T-helper 1 cell (primary cell): ENCODE measurements at regions not wholly inside any gene's neighbourhood (a gene's known extent, or its start where the extent isn't known, plus 50 kb on each side); places are given as distances from the start of the nearest gene placed in this dataset.

Experiments
- DNase-seq, 5 donors: peaks; one replicate each; pipeline ENCODE4 v3.0.0-alpha.2; 2012 to 2020

DNA sequence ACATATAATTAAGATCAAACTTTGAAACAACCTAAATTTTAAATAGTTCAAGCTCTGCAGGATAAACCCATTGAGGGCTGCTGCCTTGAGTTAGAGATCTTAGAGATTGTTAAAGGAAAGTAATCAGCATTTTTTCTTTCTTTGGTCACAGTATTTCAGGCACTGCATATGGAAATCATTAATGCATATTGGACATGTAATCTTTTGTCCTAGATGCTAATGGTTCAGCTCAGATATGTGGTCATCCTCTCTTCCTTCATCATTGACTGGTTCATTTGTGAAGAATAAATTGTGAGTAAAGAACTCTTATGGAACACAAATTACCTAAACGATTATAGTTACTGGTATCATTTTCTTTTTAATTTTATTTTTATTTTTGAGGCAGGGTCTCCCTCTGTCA lies 82.0 kb upstream of the PRLR start:
- DNase-seq: no peak

DNA sequence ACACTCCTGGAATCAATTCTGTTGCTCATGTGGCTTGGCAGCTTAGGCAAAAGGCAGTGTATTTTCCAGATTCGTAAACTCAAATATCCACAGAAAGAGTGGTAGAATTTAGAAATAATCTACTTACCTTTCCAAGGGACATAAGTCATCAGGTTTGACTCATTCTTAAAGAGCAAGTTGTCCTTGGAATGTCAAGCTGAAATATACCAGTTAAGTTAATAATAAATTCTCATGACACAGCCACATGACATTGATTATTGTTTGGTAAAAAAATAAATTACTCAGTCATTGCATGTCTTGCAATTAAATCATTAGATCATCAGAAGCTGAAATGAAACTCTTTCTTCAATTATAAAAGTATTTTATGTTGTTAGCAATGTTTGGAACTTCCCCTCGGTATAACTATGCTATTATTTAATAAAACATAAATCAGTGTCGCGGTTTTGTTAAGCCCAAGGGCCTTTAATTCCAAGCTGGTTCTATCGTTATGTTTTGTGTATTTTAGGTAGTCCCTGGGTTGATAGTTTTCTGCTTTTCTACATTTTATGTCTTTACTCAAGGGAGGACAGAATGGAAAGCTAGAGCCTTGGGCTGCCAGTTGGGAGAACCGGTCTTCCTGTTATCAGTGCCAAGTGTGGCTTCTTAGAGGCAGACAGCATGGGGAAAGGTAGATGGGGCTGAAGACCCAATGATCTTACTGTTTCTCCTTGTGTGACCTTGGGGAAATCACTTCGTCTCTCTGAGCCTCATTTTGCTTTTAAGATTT lies 79.3 kb upstream of the PRLR start:
- no peak for DNase-seq

DNA sequence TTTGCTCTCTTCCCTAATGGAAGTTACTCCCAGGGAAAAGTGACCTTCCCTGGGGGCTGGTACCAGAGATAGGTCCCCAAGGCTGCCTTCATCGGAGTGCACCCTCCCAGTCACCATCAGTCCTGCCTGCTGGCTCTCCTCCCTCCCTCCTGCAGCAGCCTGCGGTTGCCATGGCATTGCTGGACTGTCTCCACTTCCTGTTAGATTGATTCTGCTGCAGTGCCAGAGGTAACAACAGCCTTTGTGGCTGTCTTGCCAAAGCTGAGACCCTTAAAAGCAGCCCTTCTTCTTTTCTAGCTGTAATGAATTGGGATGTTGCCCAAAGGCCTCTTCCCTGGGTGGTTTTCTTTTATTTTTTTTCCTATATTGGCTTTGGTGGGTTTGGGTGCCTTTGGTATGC lies 78.1 kb upstream of the PRLR start:
- no peak for DNase-seq

DNA sequence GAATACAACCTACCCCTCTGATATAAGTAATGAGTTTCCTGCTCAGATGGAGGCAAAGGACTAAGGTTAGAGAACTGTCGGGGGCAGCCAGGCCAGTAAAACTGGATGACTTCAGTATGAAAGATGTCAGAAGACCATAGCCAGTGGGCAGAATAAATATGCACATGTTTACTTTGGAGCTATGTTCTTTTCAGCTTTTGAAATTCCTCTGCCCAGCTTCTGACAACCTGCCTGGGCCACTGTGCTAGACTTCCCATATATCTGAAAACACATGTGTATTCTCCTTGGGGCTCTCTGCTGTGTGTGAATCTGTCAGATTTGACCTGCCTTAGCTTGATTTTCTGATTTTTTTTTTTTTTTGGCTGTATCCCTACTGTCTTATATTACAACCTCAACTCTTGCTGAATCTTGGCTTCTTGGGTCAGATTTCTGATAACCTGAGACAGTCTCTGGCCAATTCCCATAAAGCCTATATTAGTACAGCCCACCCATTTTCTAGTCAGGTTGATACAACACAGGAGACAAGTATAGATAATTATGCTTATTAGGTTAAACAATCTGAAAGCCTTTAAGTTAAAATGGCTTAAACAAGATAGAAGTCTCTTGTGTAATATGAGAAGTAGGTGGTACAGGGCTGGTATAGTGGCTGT lies 76.6 kb upstream of the PRLR start:
- DNase-seq: no peak

GRCh38 chr5:35305336-35306020 lies 75.2 kb upstream of the PRLR start:
- DNase-seq: no peak

DNA sequence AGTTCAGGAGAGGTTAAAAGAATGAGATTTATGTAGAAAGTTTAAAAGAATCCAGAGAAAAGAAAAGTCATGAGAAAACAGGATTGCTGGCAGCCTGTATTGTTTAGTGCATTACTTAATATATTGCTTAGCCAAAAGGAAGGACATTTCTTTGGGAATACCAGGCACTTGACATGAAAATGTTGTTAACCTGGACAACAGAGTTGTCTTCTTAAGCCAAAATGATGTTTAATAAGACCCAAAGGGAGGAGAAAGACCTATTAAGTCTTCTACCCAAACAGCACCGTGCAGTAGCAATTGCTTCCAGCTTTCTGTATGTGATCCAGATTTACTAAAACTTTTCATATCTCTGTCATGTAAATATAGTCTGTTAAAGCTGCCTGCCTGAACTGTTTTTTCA lies 74.0 kb upstream of the PRLR start:
- no peak for DNase-seq

- DNase-seq: no peak
These were observed 72.9 kb upstream of the PRLR start for GRCh38 chr5:35303152-35303551.

DNA sequence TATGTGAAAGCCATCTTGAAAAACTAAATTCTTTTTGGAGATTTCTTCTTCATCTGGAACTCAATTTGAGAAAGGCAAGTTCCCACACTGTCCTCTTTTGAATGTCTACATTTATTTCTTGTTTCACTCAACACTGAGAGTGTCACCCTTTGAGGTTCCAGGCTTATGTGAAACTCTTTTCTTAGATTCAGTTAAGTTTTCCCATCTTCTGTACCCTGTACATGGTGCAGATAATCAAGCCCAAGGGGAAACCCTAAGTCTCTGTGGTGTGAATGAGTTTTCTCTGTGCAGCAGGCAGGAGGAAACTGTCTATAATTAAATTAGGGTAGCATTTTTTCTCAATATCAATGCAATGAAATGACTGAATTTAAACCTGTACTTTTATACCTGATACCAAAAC lies 72.3 kb upstream of the PRLR start:
- no peak for DNase-seq

- no peak for DNase-seq
These were observed 67.5 kb upstream of the PRLR start for GRCh38 chr5:35297755-35298154.

DNA sequence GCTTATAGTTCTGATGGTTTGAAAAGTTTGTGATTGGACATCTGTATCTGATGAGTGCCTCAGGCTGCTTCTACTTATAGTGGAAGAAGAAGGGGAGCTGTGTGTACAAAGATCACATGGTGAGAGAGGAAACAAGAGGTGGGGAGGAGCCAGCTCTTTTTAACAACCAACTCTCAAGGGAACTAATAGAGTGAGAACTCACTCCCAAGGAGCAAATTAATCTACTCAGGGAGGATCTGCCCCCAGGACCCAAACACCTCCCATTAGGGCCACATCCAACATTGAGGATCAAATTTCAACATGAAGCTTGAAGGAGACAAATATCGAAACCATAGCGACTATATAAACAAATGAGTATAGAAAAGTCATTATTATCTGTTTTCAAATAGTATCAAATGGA lies 64.7 kb upstream of the PRLR start:
- no peak for DNase-seq

DNA sequence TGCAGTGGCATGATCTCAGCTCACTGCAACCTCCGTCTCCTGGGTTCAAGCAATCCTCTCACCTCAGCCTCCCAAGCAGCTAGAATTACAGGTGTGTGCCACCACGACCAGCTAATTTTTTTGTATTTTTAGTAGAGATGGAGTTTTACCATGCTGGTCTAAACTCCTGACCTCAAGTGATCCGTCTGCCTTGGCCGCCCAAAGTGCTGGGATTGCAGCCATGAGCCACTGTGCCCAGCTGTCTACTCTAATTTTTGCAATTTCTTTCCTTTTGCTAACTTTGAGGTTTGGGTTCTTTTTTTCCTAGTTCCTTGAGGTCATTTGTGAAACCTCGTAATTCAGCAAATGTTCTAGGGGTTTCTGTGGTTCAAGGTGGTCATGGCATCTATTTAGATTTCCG lies 63.7 kb upstream of the PRLR start:
- DNase-seq: no peak

DNA sequence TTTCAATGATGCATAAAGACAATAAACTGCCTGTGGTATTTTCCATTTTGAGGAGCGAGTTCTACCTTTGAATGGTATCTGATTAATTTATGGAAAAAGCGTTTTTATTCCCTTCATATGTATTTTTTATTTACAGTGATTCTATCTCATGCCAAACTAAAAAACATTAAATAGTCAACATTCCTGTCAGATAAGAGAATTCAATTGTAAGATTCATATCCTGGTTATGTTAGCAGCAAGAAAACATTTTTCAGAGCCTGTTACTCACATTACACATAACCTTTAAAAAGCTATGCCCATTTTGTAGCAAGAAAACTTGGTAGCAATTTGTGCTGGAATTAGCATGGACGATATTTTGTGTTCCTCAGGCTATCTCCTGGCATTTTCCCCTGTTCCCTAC lies 55.1 kb upstream of the PRLR start:
- no peak for DNase-seq

GRCh38 chr5:35285011-35285410 lies 54.7 kb upstream of the PRLR start:
- DNase-seq: no peak

- DNase-seq: no peak
These were observed 54.1 kb upstream of the PRLR start for GRCh38 chr5:35284364-35284763.

GRCh38 chr5:35282810-35283209 lies 52.5 kb upstream of the PRLR start:
- no peak for DNase-seq

DNA sequence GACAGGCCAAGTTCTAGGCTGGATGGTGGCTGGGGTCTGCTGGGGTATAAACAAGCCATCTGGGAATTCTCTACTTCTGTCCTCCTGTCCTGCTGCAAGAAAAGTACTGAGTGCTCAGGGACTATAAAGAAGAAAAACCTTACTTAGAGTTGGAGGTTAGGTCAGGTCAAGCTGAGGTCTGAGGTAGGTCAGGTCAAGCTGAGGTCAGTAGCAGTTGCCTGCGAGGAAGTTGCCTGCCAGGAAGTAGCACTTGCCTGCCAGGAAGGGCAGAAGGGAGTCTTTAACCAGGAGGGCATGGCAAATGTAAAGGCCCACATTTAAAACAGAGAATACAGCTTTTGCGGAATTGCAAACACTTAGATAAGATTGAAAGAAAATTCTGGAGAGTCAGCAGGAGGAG lies 51.3 kb upstream of the PRLR start:
- DNase-seq: no peak
